Middle frontal gyrus (tissue), 1 donor: ENCODE measurements at regions not wholly inside any gene's neighbourhood (a gene's known extent, or its start where the extent isn't known, plus 50 kb on each side); places are given as distances from the start of the nearest gene placed in this dataset.

ENCODE experiments used
- DNase-seq: peaks from one replicate; pipeline ENCODE4 v3.0.0-alpha.2; 2015; ENCODE audit warnings: low spot score; ENCODE audit errors: extremely low spot score

DNA sequence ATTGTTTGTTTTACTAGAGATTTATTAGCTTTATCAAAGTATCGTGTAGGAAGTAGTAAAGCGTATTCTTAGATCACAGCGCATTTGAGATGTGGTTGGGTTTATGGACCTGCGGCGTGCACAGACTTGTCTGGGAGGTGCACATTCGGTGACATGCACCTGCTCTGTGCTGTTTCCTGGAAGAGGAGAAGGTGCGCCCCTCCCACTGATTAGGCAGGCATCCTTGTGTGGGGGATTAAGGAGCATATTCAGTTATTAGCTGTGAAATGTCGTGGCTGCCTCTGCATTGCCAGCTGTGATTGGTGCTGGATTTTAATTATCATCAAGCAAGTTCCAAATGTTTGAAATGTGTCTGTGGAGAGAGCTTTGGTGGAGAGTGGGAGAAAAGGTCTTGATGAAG, 903.8 kb upstream of the RBFOX1 start:
- DNase-seq = no peak

GRCh38 chr16:6427621-6428020, 905.0 kb upstream of the RBFOX1 start:
- no peak for DNase-seq

- DNase-seq = no peak
Measured at GRCh38 chr16:6407596-6407995, 925.0 kb upstream of the RBFOX1 start.

DNA sequence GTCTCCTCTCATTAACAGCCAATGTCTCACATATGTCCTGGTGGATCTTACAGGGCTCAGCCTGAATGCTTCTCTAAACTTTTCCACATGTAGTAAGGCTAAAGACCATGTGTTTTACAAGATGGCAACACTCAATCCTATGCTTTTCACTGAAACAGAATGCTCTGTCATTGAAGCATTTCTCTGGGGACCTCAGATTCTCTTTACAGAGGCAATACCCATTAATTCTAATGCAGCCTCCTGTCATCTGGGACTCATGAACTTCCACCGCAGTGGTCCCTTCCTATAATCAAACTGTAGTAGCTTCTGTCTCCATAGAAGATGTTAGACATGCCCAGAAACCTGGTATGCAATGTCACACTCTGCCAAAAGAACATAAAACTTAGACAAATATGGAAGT, 926.6 kb upstream of the RBFOX1 start:
- no peak for DNase-seq

DNA sequence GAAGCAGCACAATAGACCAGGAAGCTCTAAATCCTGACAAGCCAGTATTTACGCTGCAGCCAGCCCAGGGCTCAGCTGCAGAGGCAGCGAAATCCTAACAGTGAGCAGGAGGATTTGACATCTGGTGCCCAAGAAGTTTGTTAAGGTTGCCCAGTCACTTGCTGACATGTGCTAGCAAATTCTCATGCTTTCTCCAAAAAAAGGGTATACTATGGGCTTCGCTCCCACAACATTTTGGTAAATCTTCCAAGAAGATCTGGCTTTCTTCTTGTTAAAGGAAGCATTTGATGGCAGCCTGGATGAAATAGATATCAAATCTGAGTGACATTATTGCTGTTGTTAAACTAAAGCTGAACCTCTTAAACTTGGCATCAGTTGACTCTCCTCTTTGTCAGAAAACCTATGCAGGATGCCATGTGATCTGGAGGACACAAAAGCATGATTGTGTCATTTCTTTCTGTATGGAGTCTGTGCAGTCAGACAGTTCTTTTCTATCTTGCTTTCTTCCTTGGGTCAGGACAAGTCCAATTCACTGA, 949.7 kb upstream of the RBFOX1 start:
- no peak for DNase-seq

DNA sequence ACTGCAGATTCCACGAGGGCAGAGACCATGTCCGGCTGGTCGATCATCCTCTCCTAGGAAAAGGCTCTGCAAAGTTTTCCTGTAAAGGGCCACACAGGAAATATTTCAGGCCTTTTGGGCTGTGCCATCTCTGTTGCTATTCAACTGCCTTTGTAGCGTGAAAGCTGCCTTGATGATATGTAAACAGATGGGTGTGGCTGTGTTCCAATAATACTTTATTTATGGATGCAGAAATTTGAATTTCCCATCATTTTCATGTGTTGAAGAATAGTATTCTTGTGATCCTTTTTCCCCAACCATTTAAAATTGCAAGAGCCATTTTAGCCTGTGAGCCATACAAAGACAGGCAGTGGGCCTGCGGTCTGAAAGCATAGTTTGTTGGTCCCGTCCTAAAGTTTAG, 950.7 kb upstream of the RBFOX1 start:
- no peak for DNase-seq

DNA sequence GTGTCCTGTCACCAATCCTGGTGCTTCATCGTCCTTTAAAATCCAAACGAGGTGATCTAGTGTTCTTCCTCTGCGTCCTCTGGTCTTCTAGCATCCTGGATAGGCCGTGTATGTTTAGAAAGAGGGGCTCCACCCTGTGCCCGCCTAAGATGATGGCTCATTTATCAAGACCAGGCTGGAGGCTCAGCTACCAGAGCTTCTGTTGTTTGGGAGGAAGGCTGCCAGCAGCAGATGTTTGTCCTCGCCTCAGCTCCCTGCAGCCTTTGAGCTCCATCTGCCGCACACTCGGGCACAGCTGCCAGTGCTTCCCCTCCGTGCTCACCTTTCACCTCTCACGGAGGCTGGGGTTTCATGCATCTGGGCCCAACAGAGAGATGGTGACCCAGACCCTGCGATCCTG, 954.7 kb upstream of the RBFOX1 start:
- no peak for DNase-seq

- DNase-seq = no peak
Measured at GRCh38 chr16:6375465-6376075, 957.1 kb upstream of the RBFOX1 start.

- DNase-seq = no peak
Measured at GRCh38 chr16:6374821-6375220, 957.8 kb upstream of the RBFOX1 start.

DNA sequence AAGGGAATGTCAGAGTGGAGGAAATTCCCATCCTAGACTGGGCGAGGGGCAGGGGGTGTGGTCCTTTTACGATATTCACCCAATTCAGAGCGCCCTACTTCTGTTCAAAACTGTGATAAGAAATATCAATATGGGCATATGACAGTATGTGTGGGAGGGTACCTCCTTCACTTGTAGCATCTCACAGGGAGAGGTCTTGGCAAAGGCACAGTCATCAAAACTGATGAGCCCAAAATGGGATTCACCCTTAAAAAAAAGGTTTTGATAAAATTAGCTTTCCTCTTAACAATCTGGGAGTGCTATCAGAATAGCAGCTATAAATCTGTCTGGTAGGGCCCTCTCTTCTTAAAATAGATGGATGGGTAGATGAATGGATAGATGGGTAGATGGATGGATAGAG, 967.8 kb upstream of the RBFOX1 start:
- DNase-seq = no peak

GRCh38 chr16:6363896-6364607, 968.6 kb upstream of the RBFOX1 start:
- DNase-seq = no peak

GRCh38 chr16:6363396-6363795, 969.2 kb upstream of the RBFOX1 start:
- DNase-seq = no peak

GRCh38 chr16:6362321-6362720, 970.3 kb upstream of the RBFOX1 start:
- no peak for DNase-seq

- DNase-seq = no peak
Measured at GRCh38 chr16:6360641-6361040, 972.0 kb upstream of the RBFOX1 start.

DNA sequence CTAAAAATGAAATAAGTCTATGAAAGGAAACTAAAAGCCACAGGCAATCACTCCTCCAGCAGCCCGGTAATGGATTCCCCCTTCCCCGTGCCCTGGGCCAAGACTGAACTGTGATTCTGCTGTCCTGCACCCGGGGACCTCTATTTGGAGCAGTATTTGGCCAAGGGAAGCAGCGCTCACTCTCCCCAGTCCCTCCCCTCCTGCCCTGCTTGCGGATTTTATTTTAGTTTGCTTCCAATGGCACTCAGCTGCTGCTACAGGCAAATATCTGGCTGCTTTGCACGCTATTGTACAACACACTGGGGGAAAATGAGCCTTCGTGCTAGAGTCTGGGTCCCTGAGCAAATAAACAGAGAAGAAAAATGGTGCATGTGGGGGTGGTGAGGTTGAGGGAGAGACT, 975.7 kb upstream of the RBFOX1 start:
- no peak for DNase-seq

- DNase-seq = no peak
Measured at GRCh38 chr16:6349725-6350124, 982.9 kb upstream of the RBFOX1 start.

GRCh38 chr16:6345090-6345489, 987.6 kb upstream of the RBFOX1 start:
- no peak for DNase-seq

GRCh38 chr16:6343157-6343556, 989.5 kb upstream of the RBFOX1 start:
- no peak for DNase-seq

DNA sequence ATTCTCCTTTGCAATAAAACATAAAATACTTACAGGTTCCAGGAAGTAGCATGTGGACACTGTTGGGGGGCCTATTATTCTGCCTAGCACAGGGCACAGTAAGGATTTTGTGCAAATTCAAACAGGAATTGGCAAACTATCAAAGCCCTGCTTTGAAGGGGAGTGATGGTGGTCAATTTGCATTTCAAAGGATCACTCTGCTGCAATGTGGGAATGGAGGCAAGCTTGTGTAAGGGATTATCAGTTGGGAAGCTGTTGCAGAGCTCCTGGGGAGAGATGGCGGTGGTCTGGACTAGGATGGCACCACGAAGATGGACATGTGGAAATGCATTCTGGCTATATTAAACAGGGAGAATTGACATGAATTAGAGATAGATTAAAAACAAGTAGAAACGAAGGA, 990.7 kb upstream of the RBFOX1 start:
- no peak for DNase-seq

- no peak for DNase-seq
Measured at GRCh38 chr16:6335072-6335471, 997.6 kb upstream of the RBFOX1 start.

GRCh38 chr16:6331770-6332169, 1000.9 kb upstream of the RBFOX1 start:
- no peak for DNase-seq

GRCh38 chr16:6317934-6318333, 1014.7 kb upstream of the RBFOX1 start:
- no peak for DNase-seq

GRCh38 chr16:6309271-6309670, 1023.4 kb upstream of the RBFOX1 start:
- DNase-seq = no peak
